ENCODE measurements at regions not wholly inside any gene's neighbourhood (a gene's known extent, or its start where the extent isn't known, plus 50 kb on each side); places are given as distances from the start of the nearest gene placed in this dataset.

- H3K36me3 ChIP-seq (ENCODE audit: control insufficient read depth, insufficient read depth, low read length): no peaks in the 10 kb centered on the region
- no peak overlapping the region for H3K4me3 ChIP-seq (ENCODE audit: low read length)
- no peaks in the 10 kb centered on the region for H3K27me3 ChIP-seq (ENCODE audit: control insufficient read depth, insufficient read depth, low read length)
- no peak for DNase-seq (ENCODE audit: low read depth, low spot score)
- no peaks in the 10 kb centered on the region for H3K9me3 ChIP-seq (ENCODE audit: control insufficient read depth, insufficient read depth, low read length)
- no peak overlapping the region for H3K27ac ChIP-seq (ENCODE audit: low read length)
- H3K4me1 ChIP-seq (ENCODE audit: control insufficient read depth, insufficient read depth, low read length): no peaks in the 10 kb centered on the region
- WGBS (ENCODE audit: insufficient coverage, insufficient read length): no CpG with 5 or more reads among the region's 7 CpGs
These were observed 151.1 kb upstream of the RTL1 start for GRCh38 chr14:101054671-101055070.

- Histone ChIP-seq H3K4me3 (ENCODE audit: low read length) (no peak overlapping the region), H3K4me1 (ENCODE audit: control insufficient read depth, insufficient read depth, low read length) (no peaks in the 10 kb centered on the region), H3K36me3 (ENCODE audit: control insufficient read depth, insufficient read depth, low read length) (no peaks in the 10 kb centered on the region), H3K9me3 (ENCODE audit: control insufficient read depth, insufficient read depth, low read length) (no peaks in the 10 kb centered on the region), H3K27ac (ENCODE audit: low read length) (no peak overlapping the region), H3K27me3 (ENCODE audit: control insufficient read depth, insufficient read depth, low read length) (no peaks in the 10 kb centered on the region)
- DNase-seq (ENCODE audit: low read depth, low spot score): no peak
- no CpG with 5 or more reads among the region's 15 CpGs for WGBS (ENCODE audit: insufficient coverage, insufficient read length)
These were observed 151.7 kb upstream of the RTL1 start for GRCh38 chr14:101055106-101055662.

- no peaks in the 10 kb centered on the region for H3K9me3 ChIP-seq (ENCODE audit: control insufficient read depth, insufficient read depth, low read length)
- no peak for DNase-seq (ENCODE audit: low read depth, low spot score)
- no peaks in the 10 kb centered on the region for H3K36me3 ChIP-seq (ENCODE audit: control insufficient read depth, insufficient read depth, low read length)
- WGBS (ENCODE audit: insufficient coverage, insufficient read length): no CpG with 5 or more reads among the region's 12 CpGs
- H3K27ac ChIP-seq (ENCODE audit: low read length): no peak overlapping the region
- H3K27me3 ChIP-seq (ENCODE audit: control insufficient read depth, insufficient read depth, low read length): no peaks in the 10 kb centered on the region
- no peaks in the 10 kb centered on the region for H3K4me1 ChIP-seq (ENCODE audit: control insufficient read depth, insufficient read depth, low read length)
- no peak overlapping the region for H3K4me3 ChIP-seq (ENCODE audit: low read length)
These were observed 152.4 kb upstream of the RTL1 start for GRCh38 chr14:101055776-101056374.

- no CpG with 5 or more reads among the region's 2 CpGs for WGBS (ENCODE audit: insufficient coverage, insufficient read length)
- Histone ChIP-seq H3K36me3 (ENCODE audit: control insufficient read depth, insufficient read depth, low read length) (no peaks in the 10 kb centered on the region), H3K27ac (ENCODE audit: low read length) (no peak overlapping the region), H3K4me3 (ENCODE audit: low read length) (no peak overlapping the region), H3K4me1 (ENCODE audit: control insufficient read depth, insufficient read depth, low read length) (no peaks in the 10 kb centered on the region), H3K9me3 (ENCODE audit: control insufficient read depth, insufficient read depth, low read length) (no peaks in the 10 kb centered on the region), H3K27me3 (ENCODE audit: control insufficient read depth, insufficient read depth, low read length) (no peaks in the 10 kb centered on the region)
- no peak for DNase-seq (ENCODE audit: low read depth, low spot score)
These were observed 152.9 kb upstream of the RTL1 start for GRCh38 chr14:101056446-101056845.

GRCh38 chr14:101057394-101057793 lies 153.9 kb upstream of the RTL1 start:
- Histone ChIP-seq H3K36me3 (ENCODE audit: control insufficient read depth, insufficient read depth, low read length) (no peaks in the 10 kb centered on the region), H3K9me3 (ENCODE audit: control insufficient read depth, insufficient read depth, low read length) (no peaks in the 10 kb centered on the region), H3K27me3 (ENCODE audit: control insufficient read depth, insufficient read depth, low read length) (no peaks in the 10 kb centered on the region), H3K27ac (ENCODE audit: low read length) (no peak overlapping the region), H3K4me1 (ENCODE audit: control insufficient read depth, insufficient read depth, low read length) (no peaks in the 10 kb centered on the region), H3K4me3 (ENCODE audit: low read length) (no peak overlapping the region)
- DNase-seq (ENCODE audit: low read depth, low spot score): no peak
- no CpG with 5 or more reads among the region's 3 CpGs for WGBS (ENCODE audit: insufficient coverage, insufficient read length)

- no peaks in the 10 kb centered on the region for H3K4me1 ChIP-seq (ENCODE audit: control insufficient read depth, insufficient read depth, low read length)
- no peaks in the 10 kb centered on the region for H3K9me3 ChIP-seq (ENCODE audit: control insufficient read depth, insufficient read depth, low read length)
- no peak overlapping the region for H3K4me3 ChIP-seq (ENCODE audit: low read length)
- WGBS (ENCODE audit: insufficient coverage, insufficient read length): no CpG with 5 or more reads among the region's 3 CpGs
- no peaks in the 10 kb centered on the region for H3K27me3 ChIP-seq (ENCODE audit: control insufficient read depth, insufficient read depth, low read length)
- H3K36me3 ChIP-seq (ENCODE audit: control insufficient read depth, insufficient read depth, low read length): no peaks in the 10 kb centered on the region
- H3K27ac ChIP-seq (ENCODE audit: low read length): no peak overlapping the region
- no peak for DNase-seq (ENCODE audit: low read depth, low spot score)
These were observed 155.0 kb upstream of the RTL1 start for GRCh38 chr14:101058571-101058970.

GRCh38 chr14:101060171-101060601 lies 156.7 kb upstream of the RTL1 start:
- Histone ChIP-seq H3K4me1 (ENCODE audit: control insufficient read depth, insufficient read depth, low read length) (no peaks in the 10 kb centered on the region), H3K4me3 (ENCODE audit: low read length) (no peak overlapping the region), H3K27me3 (ENCODE audit: control insufficient read depth, insufficient read depth, low read length) (no peaks in the 10 kb centered on the region), H3K36me3 (ENCODE audit: control insufficient read depth, insufficient read depth, low read length) (no peaks in the 10 kb centered on the region), H3K27ac (ENCODE audit: low read length) (no peak overlapping the region), H3K9me3 (ENCODE audit: control insufficient read depth, insufficient read depth, low read length) (no peaks in the 10 kb centered on the region)
- no peak for DNase-seq (ENCODE audit: low read depth, low spot score)
- WGBS (ENCODE audit: insufficient coverage, insufficient read length): no CpG with 5 or more reads among the region's 19 CpGs

- H3K9me3 ChIP-seq (ENCODE audit: control insufficient read depth, insufficient read depth, low read length): no peaks in the 10 kb centered on the region
- no peaks in the 10 kb centered on the region for H3K27me3 ChIP-seq (ENCODE audit: control insufficient read depth, insufficient read depth, low read length)
- H3K4me1 ChIP-seq (ENCODE audit: control insufficient read depth, insufficient read depth, low read length): no peaks in the 10 kb centered on the region
- H3K4me3 ChIP-seq (ENCODE audit: low read length): no peak overlapping the region
- no CpG with 5 or more reads among the region's 18 CpGs for WGBS (ENCODE audit: insufficient coverage, insufficient read length)
- no peaks in the 10 kb centered on the region; the same call in 1 of the 2 replicates for H3K36me3 ChIP-seq (ENCODE audit: control insufficient read depth, insufficient read depth, low read length)
- H3K27ac ChIP-seq (ENCODE audit: low read length): no peak overlapping the region
- DNase-seq (ENCODE audit: low read depth, low spot score): no peak
These were observed 158.0 kb upstream of the RTL1 start for GRCh38 chr14:101061411-101062064.

- Histone ChIP-seq H3K4me1 (ENCODE audit: control insufficient read depth, insufficient read depth, low read length) (no peaks in the 10 kb centered on the region), H3K36me3 (ENCODE audit: control insufficient read depth, insufficient read depth, low read length) (no peaks in the 10 kb centered on the region; the same call in 1 of the 2 replicates), H3K9me3 (ENCODE audit: control insufficient read depth, insufficient read depth, low read length) (no peaks in the 10 kb centered on the region), H3K27me3 (ENCODE audit: control insufficient read depth, insufficient read depth, low read length) (no peaks in the 10 kb centered on the region), H3K27ac (ENCODE audit: low read length) (no peak overlapping the region), H3K4me3 (ENCODE audit: low read length) (no peak overlapping the region)
- WGBS (ENCODE audit: insufficient coverage, insufficient read length): no CpG with 5 or more reads among the region's 19 CpGs
- DNase-seq (ENCODE audit: low read depth, low spot score): no peak
These were observed 158.5 kb upstream of the RTL1 start for GRCh38 chr14:101062065-101062450.

GRCh38 chr14:101062601-101063000 lies 159.1 kb upstream of the RTL1 start:
- no CpG with 5 or more reads among the region's 7 CpGs for WGBS (ENCODE audit: insufficient coverage, insufficient read length)
- DNase-seq (ENCODE audit: low read depth, low spot score): no peak
- no peaks in the 10 kb centered on the region for H3K4me1 ChIP-seq (ENCODE audit: control insufficient read depth, insufficient read depth, low read length)

More at GRCh38 chr14:101062601-101063000, 159.1 kb upstream of the RTL1 start:
- Histone ChIP-seq H3K27ac (ENCODE audit: low read length) (no peak overlapping the region), H3K9me3 (ENCODE audit: control insufficient read depth, insufficient read depth, low read length) (no peaks in the 10 kb centered on the region), H3K4me3 (ENCODE audit: low read length) (no peak overlapping the region), H3K36me3 (ENCODE audit: control insufficient read depth, insufficient read depth, low read length) (no peaks in the 10 kb centered on the region; the same call in 1 of the 2 replicates), H3K27me3 (ENCODE audit: control insufficient read depth, insufficient read depth, low read length) (no peaks in the 10 kb centered on the region)
